ENCODE measurements at regions not wholly inside any gene's neighbourhood (a gene's known extent, or its start where the extent isn't known, plus 50 kb on each side); places are given as distances from the start of the nearest gene placed in this dataset.

DNA sequence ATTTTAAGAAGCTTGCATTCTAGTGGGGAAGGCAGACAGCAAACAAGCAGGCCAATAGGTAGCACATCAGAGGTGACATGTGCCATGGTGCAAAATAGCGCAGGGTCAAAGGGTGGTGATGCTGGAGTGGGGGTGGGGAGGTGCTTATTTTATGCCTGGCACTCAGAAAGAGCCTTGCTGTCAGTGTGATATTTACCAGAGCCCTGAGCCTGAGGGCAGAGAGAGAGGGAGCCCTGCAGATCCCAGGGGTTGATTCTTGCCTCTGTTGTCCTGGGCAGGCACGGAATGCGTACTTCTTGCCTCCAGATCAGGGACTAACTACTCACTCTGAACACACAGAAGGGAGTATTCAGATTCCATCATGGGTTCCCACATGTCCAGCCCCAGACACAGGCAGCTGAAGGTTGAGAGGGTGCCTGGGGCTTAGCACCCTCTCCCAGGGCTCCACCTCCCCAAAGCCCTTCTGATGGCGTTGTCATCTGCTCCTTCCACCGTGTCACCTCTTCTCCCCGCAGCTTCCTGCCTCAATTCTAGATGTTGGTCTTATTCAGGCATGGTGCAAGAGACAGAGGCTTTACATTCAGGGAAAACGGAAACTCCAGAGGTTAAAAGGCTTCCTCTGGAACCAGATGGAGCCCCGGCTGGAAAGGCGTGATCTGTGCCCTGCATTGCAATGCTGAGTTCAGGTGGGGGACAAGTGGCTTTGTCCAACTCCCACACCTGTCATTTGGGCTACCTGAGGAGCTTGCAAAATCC lies 252.3 kb downstream of the HAUS1 start:
- Histone ChIP-seq H3K4me3 (ENCODE audit: low read length) (no peak overlapping the region), H3K4me2 (ENCODE audit: low read length) (no peak overlapping the region), H3K4me1 (ENCODE audit: control insufficient read depth, low read length) (no peaks in the 10 kb centered on the region), H3F3A (ENCODE audit: control insufficient read depth, insufficient read depth) (no peaks in the 10 kb centered on the region), H3K27me3 (ENCODE audit: control insufficient read depth, low read length) (no peaks in the 10 kb centered on the region), H3K36me3 (ENCODE audit: control insufficient read depth, low read length) (no peaks in the 10 kb centered on the region), H3K9me3 (ENCODE audit: control insufficient read depth, insufficient read depth, low read length) (no peaks in the 10 kb centered on the region), H3K9me2 (replicated peaks; ENCODE audit: control insufficient read depth, low read length) (no peaks in the 10 kb centered on the region), H3K79me2 (ENCODE audit: control insufficient read depth, low read length) (no peaks in the 10 kb centered on the region), H4K20me1 (ENCODE audit: control insufficient read depth, insufficient read depth, low read depth, low read length) (no peaks in the 10 kb centered on the region), H3K27ac (ENCODE audit: low read depth, low read length) (no peak overlapping the region)
- TF ChIP-seq, protein P1, sequence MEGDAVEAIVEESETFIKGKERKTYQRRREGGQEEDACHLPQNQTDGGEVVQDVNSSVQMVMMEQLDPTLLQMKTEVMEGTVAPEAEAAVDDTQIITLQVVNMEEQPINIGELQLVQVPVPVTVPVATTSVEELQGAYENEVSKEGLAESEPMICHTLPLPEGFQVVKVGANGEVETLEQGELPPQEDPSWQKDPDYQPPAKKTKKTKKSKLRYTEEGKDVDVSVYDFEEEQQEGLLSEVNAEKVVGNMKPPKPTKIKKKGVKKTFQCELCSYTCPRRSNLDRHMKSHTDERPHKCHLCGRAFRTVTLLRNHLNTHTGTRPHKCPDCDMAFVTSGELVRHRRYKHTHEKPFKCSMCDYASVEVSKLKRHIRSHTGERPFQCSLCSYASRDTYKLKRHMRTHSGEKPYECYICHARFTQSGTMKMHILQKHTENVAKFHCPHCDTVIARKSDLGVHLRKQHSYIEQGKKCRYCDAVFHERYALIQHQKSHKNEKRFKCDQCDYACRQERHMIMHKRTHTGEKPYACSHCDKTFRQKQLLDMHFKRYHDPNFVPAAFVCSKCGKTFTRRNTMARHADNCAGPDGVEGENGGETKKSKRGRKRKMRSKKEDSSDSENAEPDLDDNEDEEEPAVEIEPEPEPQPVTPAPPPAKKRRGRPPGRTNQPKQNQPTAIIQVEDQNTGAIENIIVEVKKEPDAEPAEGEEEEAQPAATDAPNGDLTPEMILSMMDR (IDR thresholded peaks at IDR 0.05; ENCODE audit: low read depth, low read length, poor library complexity, severe bottlenecking): no peak
- no peak for TF ChIP-seq EZH2phosphoT487 (IDR thresholded peaks at IDR 0.05; ENCODE audit: borderline replicate concordance, low read length)

DNA sequence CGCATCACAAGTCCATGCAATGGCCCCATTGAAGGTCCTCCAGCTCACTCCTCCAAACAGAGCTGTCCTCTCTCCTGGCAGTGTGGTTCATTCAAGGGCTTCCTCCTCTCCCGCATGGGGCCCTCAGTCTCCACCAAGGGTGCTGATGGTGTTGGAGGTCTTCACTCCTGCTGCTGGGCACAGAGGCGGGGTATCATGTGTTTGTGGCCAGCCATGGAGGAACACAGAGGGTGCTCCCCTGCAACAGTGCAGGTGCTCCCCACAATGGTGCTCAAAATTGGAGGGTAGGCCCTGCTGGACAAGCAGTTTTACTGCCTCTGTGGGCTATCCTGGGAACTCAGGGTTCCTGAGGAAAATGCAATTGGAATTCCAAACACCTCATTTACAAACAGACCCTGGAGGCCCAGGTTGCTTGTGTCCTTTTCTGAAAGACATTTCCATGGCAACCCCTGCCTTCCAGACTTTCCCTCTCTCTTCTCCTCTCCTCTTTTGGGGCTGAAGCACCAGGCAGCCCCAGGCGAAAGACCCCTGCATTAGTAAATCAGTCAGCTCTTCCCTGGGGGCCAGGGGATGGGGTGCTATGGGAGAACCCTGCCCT lies 256.0 kb downstream of the HAUS1 start:
- Histone ChIP-seq H3K36me3 (ENCODE audit: control insufficient read depth, low read length) (no peaks in the 10 kb centered on the region), H3K27me3 (ENCODE audit: control insufficient read depth, low read length) (no peaks in the 10 kb centered on the region), H4K20me1 (ENCODE audit: control insufficient read depth, insufficient read depth, low read depth, low read length) (no peaks in the 10 kb centered on the region), H3K9me3 (ENCODE audit: control insufficient read depth, insufficient read depth, low read length) (no peaks in the 10 kb centered on the region), H3K4me3 (ENCODE audit: low read length) (no peak overlapping the region), H3K79me2 (ENCODE audit: control insufficient read depth, low read length) (no peaks in the 10 kb centered on the region), H3K27ac (ENCODE audit: low read depth, low read length) (no peak overlapping the region), H3F3A (ENCODE audit: control insufficient read depth, insufficient read depth) (no peaks in the 10 kb centered on the region), H3K4me1 (ENCODE audit: control insufficient read depth, low read length) (no peaks in the 10 kb centered on the region), H3K9me2 (replicated peaks; ENCODE audit: control insufficient read depth, low read length) (no peaks in the 10 kb centered on the region), H3K4me2 (ENCODE audit: low read length) (no peak overlapping the region)
- TF ChIP-seq, protein P1 (IDR thresholded peaks at IDR 0.05; ENCODE audit: low read depth, low read length, poor library complexity, severe bottlenecking): no peak
- no peak for TF ChIP-seq EZH2phosphoT487 (IDR thresholded peaks at IDR 0.05; ENCODE audit: borderline replicate concordance, low read length)

DNA sequence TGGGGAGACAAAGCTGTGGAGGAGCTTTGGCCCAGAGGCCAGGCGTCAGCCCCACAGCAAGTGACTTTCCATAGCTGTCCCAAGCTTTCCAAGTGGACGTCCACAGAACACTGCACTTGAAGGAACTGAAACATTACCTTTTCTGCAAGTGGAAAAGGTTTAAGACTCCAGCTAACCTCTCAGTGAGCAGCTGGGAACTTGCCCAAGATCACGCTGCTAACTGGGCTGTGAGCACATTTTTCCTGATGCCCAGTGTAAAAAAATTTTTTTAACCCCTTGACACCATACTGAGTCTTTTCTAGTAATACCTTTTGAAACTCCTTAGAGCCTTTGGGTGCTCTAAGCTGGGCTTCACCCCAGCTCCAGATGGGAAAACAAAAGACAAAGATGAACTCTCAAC lies 256.7 kb downstream of the HAUS1 start:
- Histone ChIP-seq H3K9me3 (ENCODE audit: control insufficient read depth, insufficient read depth, low read length) (no peaks in the 10 kb centered on the region), H4K20me1 (ENCODE audit: control insufficient read depth, insufficient read depth, low read depth, low read length) (no peaks in the 10 kb centered on the region), H3F3A (ENCODE audit: control insufficient read depth, insufficient read depth) (no peaks in the 10 kb centered on the region), H3K27ac (ENCODE audit: low read depth, low read length) (no peak overlapping the region), H3K9me2 (replicated peaks; ENCODE audit: control insufficient read depth, low read length) (no peaks in the 10 kb centered on the region), H3K79me2 (ENCODE audit: control insufficient read depth, low read length) (no peaks in the 10 kb centered on the region), H3K4me1 (ENCODE audit: control insufficient read depth, low read length) (no peaks in the 10 kb centered on the region), H3K27me3 (ENCODE audit: control insufficient read depth, low read length) (no peaks in the 10 kb centered on the region), H3K36me3 (ENCODE audit: control insufficient read depth, low read length) (no peaks in the 10 kb centered on the region), H3K4me3 (ENCODE audit: low read length) (no peak overlapping the region), H3K4me2 (ENCODE audit: low read length) (no peak overlapping the region)
- TF ChIP-seq EZH2phosphoT487 (IDR thresholded peaks at IDR 0.05; ENCODE audit: borderline replicate concordance, low read length): no peak
- TF ChIP-seq, protein P1 (IDR thresholded peaks at IDR 0.05; ENCODE audit: low read depth, low read length, poor library complexity, severe bottlenecking): no peak

All from DOHH2 (cell line).